GM19452 (cell line): ENCODE measurements at regions not wholly inside any gene's neighbourhood (a gene's known extent, or its start where the extent isn't known, plus 50 kb on each side); places are given as distances from the start of the nearest gene placed in this dataset.

Experiments used
- ATAC-seq: cut with Tn5 transposase; IDR thresholded peaks from one replicate; pipeline ENCODE4 v1.9.1; 2021; ENCODE audit not compliant: unreplicated experiment

DNA sequence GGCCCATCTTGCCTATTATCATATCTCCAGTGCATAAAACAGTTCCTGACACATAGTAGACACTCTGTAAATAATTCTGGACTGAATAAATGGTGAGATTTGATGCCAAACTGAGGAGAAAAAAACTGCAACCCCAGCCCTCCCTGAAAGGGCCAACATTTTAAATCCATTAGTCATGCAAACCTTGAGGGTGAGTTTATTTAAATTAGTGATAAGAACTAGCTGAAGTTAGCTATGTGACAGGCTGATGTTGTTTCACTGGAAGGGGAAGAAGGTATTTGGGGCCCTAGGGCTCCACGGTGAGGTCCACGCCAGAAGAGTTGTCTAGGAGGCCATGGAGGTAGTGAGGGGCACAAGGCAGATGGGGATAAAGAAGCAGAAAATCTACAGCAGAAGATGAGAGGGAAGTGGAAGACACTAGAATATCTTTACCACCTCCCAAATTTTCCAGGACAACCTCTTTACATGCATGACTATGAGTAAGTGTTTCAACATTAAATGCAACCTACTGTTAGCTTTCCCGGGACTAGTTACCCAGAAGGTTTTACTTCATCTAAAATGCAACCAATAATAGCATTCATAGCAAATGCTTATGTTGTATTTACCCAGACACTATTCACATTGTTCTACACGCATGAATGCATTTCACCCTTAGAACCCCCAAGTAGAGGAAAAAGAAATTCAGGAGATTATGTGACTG lies 183.2 kb upstream of the LYZL1 start:
- no peak for ATAC-seq

DNA sequence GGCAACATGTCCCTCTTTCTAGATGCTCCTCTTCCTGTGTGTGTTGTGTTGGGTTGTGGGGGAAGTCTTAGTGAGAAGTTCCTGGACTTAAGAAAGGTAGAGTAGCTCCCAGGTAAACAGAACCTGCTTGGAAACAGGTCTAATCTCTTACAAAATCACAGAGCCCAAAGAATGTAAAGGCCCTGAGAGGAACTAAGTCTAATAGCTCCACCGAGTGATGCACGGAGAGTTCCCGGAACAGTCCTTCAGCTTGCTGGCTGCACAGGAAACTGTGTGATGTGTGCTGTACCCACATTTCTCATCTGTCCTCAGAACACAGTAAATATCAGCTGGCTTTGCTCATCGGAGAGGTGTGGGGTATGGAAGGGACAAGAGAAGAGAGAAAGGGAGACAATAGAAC lies 182.6 kb upstream of the LYZL1 start:
- ATAC-seq, result no peak

DNA sequence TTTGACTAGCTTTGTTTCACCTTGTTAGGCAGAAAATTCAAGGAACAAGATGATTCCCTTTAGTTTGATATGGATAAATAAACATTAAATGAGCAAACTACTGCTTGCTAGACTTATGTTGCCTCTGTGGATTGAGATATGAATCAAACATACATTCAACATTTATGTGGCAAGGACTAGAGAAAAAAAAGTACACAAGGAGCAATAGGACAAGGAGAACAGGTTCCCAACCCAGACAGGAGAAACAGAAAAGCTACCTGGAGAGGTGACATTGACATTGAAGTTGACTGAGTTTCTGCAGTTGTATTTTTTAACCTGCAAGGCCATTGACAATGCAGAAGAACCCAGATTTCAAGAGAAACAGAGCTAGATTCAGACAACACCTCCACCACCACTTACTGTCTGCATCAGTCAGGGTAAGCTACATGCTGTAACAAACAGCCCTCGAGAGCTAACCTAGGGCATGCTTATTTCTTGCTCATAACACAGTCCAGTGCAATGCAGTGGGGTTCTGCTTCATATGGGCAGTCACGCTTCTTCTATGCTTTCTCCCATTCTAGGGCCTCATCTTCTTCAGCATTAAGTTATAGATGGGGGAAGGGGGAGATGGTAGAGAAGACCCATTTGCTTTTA lies 180.9 kb upstream of the LYZL1 start:
- ATAC-seq, result no peak

DNA sequence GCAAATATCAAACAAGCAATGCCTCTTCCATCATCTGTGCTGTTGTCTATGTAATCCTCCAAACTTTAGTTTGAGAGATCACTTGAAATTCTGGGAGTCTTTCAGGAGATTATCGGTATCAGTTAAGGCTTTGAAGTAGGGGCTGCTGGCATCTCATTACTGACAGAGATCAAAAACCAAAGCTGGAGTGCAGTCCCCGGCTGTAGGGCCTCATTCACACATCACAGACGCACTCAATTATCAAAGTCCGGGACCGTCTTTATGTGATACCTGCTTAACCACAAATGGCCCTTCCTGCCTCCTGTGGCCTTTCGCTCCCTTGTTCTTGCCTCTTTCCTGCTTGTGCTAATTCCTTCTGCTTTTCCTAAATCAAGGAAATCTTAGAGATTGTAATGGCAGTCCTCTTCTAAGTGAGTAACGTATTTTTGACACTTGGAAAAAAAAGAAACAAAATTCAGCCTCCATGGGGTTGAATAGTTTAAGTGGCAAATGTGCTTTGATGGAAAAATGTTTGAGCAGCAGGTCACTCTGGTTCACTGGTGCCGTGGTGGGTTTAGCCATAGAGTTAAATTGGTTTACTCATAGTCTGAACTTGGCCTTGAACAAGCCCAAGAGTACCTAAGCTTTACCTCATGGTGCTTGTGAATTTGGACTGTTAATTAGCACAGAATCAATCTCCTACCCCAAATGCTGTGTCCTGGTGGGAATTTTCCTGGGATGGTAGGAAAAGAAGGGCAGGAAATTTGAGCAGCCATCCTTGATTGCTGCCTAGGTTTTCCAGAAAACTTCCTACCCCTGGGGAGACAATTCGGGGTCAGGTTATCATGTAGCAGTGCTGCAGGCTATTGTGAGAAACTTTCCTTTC lies 178.9 kb upstream of the LYZL1 start:
- no peak for ATAC-seq

DNA sequence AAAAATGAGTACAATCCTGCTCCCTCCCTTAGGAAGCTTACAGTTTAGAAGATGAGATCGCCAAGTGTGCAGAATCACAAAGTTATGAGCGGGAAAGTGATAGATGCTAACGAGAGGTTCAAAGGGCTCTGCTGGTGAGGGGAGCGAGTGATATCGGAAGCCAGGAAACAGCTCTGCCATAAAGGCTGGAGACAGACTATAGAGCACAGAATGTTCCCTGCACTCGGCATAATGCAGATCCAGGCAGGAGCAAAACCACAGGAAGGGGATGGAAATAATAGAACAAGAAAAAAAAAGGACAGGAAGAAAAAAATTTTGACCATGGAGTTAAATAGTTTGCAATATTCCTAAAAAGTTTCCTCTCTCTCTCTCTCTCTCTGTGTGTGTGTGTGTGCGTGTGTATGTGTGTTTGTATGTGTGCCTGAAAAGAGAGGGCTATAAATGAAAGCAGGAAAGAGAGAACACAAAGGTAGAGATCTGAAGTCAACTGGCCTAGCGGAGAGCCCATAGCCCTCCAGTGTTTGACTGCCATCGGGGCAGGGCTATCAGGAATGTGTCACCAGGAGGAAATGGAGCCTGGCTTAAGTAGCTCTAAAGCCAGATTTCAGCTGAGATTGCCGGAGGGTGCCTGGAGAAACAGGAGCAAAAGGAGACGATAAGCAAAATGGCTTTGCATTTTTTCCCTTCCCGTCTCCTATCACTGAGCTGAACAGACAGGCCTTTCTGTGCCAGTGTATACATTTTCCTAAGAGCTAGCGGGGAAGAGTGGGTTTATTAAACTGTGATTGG lies 175.8 kb upstream of the LYZL1 start:
- no peak for ATAC-seq

DNA sequence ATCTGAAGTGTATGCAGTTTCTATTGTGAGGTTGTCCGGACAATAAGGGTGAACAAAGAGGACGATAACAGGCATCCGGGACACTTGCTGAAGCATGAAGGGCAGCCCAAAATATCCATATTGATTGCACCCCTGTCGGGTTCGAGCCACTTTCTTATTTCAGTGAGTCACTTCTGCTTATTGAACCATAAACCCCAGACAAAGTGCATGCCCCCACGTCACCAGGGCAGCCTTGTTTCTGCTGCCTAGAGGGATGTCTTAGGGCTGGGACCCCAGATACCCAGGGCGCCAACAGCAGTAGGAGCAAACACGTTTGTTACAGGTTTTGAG lies 175.3 kb upstream of the LYZL1 start:
- no peak for ATAC-seq

DNA sequence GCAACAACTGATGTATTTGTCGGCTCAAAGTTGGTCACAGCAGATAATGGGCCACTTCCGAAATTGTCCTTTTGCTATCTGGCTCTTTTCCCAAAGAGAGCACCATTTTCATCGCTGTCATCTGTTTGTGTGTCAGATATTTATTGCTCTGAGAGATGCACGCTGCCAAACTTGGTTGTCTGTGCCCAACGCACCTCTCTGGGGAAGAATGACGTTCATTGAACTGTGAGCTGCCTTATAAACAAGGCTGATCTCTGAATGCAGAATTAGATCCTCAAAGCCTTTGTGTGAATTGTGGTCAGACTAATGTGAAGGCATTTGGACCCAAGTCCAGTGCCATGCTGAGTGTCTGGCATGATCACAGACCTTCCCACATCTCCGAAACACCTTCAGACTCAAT lies 174.7 kb upstream of the LYZL1 start:
- no peak for ATAC-seq

DNA sequence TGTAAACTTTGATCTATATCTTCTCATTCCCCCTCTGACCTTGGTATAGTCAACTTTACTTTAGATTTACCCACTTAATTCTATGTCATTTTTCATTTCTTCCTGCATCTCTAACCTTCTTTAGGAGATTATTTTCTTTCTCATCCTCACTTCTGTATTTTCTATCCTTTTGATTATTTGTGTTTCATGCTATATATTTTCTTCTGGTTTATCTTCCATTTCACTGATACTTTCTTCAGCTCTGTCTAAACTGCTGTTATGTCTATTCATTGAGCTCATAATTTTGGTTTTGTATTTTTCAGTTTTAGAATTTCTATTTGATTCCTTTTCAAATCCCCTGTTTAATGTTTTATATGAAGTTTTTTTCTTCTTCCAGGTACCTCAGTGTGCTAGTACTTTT lies 171.1 kb upstream of the LYZL1 start:
- ATAC-seq, result no peak

DNA sequence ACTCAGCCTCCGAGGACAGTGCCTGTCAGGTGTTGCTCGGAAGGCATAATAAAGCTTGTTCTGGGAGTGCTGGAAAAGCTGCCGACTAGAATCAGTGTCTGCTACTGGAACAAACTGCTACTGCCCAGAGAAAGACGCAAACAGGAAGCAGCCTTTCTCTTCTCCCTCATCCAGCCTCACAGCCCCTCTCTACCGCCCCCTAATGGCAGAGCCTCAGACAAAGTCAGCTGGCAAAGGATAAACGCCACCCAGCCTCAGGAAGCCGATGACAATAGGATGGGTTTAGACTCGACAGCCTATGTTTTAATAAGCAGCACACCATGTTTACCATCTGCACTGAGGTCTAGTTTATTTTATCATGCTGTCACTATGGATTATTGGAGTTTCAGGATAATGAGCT lies 169.5 kb upstream of the LYZL1 start:
- no peak for ATAC-seq

DNA sequence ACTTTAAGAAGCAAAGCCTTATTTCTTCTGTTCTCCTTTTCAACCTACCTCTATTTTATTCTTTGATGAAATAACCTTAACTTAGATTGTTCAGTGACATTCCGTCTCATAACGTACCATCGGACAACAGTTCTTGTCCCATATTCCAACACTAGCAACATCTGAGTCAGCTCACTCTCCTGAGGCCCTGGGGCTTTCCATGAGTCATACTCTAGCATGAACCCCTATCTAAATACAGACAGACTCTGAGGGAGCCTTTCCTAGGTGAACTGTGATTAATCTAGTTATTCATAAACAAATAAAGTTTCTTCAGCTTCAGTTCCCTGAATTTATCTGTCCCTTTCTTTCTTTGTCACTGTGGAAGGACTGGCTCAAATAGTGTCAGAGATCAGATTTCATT lies 168.7 kb upstream of the LYZL1 start:
- ATAC-seq, result no peak

DNA sequence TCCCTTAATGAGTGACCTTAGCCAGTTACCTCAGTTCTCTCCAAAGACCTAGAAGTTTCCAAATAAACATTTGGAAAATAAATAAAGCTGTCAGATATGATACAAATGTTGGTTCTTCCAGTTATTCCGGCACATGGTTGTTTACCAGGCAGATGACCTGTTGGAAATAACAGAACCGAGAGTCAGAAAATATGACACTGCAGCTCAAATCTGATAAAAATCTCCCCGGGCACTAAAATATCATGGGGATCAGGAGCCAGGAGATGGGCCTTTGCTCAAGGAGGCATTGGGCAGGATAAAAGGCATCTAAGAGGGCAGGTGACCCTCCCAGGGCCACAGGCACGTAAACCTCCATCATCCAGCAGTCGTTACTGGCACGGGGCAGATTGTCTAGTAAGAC lies 164.0 kb upstream of the LYZL1 start:
- no peak for ATAC-seq

DNA sequence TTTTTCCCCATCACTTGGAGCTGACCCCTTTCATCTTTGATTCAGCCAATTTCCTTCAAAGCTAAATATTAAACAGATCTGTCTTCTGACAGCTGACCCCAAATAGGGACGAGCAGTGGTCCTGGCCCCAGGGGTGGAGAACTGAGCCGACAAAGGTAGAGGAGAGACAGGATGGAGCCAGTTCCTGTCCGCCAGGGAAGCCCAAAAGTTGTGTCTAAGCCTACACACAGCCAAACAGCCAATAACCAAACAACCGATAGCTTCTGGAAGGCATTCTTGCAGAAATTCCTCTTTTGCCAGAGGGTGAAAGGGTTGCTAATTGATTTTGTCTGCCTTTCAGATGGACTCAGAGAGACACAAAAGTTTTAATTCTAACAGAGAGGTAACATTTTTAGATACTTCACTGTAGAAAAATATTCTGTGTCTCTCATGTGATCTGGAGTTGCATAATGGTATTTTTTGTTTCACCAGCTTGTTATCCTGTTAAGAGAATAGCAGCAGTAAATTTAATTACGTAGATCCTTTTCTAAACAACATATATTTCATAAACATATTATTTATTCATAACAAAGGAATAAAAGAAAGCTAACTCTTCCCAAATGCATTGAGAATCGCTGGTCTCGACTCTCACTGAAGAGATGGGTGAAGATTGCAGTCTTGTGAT lies 161.7 kb upstream of the LYZL1 start:
- ATAC-seq, result no peak

DNA sequence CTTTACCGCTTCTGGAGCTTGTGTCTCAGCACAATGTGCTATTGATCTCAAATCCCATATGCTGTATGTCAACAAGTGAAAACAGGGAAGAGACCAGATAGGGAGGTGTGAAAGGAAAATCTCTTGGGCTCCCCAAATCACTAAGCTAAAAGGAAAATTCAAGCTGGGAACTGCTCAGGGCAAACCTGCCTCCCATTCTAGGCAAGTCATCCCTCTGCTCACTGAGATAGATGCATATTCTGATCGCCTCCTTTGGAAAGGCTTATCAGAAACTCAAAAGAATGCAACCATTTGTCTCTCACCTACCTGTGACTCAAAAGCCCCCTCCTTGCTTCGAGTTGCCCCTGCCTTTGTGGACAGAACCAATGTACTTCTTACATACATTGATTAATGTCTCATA lies 161.1 kb upstream of the LYZL1 start:
- no peak for ATAC-seq

DNA sequence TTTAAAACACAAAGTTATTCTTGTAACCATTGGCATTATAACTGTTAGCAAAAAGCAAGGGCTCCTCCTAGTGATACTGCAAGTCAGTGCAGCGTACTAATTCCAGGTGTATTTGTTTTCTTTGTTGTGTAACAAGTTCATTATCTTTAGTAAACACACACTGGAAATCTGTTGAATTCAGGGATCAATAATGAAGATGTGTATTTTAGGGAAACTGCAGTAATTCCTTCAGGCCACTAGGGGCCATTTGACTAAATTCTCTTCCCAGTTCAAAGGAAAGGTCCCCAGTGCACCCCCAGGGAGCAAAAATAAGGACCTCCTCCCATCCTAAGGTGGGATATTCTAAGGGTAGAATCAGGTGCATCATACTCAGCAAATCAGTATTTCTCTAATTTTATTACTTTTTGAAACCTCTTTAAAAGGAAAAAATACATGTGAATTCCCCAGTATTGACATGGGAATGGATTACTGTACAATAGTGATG lies 158.6 kb upstream of the LYZL1 start:
- ATAC-seq, result no peak

DNA sequence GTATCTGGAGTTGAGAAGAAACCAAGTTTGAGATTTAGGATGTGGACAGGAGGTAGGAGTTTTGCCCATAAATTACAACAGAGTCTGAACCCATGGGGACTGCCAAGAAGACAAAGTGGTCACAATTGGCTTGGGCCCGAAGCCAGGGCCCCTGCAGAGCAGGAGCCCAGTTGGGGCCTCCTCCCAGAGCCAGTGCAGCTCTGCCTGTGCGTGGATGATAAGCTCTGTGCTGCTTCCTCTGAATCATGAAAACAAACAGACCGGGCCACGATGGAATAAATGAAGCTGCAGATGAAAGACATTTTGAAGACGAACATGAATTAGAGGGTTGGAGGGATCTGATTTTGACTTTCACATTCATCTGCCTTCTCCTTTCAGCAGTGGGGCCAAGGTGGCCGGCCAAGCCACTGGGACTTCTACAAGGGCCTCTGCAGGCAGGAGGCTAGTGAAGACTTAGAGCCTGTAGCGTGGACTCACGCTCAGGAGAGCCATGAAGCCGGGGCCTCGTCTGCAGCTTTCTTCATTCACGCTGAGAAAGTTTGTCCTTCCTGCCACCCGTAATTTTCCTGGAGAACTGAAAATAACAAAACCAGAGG lies 156.8 kb upstream of the LYZL1 start:
- no peak for ATAC-seq

DNA sequence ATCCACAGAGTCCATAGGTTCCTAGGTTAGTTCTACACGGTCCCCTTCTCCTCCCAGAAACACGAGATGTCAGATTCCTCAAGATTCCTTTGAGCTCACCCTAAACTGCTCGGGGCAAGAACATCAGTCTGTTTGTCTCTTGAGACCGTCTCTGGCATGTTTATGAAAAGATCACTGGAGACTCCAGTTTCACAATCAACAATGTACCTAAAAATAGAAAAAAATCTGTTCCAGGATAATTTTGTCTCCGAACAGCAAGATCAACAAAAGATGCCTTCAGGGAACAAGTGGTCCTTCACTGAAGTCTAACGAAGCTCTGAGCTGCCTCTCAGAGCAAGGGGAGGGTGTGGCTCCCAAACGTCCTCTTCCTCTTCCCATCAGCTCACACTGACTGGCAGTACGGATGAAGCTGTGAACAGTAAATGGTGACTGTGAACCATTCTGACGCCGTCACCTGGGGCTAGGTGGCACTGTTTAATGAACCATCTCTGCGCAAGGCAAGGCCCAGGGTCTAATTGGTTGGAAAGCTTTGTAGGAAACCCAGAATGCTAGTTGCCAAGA lies 156.2 kb upstream of the LYZL1 start:
- no peak for ATAC-seq

DNA sequence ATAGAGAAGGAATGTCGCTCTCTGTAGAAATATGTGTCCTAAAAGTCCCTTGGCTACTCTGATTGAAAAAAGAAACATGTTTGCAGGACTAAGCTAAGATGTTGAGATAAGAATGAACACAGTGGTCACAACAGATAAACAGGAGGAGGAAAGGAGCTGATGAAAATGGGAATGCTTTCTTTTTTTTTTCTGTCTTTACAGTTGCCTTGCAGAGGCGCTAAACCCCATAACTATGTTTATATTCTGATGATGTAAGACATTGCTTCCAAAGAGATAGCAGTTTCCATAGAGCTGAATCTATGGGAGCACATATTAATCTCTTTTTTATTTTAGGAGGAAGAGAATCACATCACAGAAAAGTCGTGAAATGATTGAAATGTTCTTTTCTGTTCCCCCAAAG lies 153.5 kb upstream of the LYZL1 start:
- no peak for ATAC-seq

DNA sequence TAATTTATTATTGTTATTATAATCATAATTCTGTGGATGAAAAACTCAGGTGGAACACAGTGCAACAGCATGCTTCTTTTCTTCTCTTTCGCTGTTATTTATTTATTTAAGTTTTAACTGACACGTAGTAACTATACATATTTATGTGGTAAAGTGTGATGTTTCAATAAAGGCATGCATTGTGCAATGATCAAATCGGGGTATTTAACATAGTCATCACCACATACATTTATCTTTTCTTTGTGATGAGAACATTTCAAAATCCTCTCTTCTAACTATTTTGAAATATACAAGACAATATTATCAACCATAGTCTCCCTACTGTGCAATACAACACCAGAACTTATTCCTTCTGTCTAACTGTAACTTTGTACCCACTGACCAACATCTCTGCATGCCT lies 152.5 kb upstream of the LYZL1 start:
- ATAC-seq, result no peak

DNA sequence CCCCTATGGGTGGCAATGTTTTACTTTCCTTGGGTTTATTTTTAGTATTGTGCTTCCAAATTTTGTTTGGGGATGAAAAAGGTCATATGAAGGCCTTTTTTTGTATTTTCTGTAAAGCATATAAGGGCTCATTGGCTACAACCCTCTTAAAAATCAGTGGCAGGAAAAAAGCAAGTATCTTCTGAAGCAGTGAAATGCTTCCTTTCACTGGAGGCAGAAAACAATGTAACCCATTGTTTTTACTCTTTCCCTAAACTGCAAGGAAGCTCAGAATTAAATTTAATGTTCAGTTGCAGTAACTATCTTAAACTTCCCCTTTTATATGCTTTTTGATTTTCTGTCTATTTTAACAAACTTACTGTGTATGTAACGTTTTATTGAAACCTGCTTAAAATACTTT lies 148.7 kb upstream of the LYZL1 start:
- ATAC-seq, result no peak

DNA sequence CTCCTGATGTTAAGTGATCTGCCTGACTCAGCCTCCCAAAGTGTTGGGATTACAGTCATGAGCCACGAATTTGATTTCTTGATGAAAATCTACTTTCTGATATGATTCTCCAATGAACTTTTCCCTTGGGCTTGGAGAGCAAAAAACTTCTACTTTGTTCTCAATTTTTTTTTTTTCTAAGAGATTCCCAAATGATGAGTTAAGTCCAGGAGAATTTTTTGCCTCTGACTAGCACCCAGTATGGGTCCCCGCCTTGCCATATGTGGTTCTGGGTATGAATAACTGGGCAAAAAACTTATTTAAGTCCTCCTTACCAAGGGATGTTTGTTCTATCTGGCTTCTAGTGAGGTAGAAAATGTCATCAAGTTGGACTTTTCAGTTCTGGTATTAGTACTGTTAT lies 147.9 kb upstream of the LYZL1 start:
- ATAC-seq, result no peak
